Osteoblast (primary cell): ENCODE measurements at regions not wholly inside any gene's neighbourhood (a gene's known extent, or its start where the extent isn't known, plus 50 kb on each side); places are given as distances from the start of the nearest gene placed in this dataset.

Source experiments
- DNase-seq: peaks from one replicate; pipeline ENCODE4 v3.0.0; 2011; ENCODE audit warnings: low spot score, mixed read lengths; ENCODE audit not compliant: insufficient read length; ENCODE audit errors: missing footprints
- H2AFZ ChIP-seq: 2 replicates; pipeline ENCODE4 v1.6.0; 2011; ENCODE audit warnings: mild to moderate bottlenecking, low read length
- H3K27ac ChIP-seq: 2 replicates; pipeline ENCODE4 v1.5.1; 2011; ENCODE audit warnings: mild to moderate bottlenecking, low read depth, low read length, moderate library complexity
- H3K27me3 ChIP-seq: 2 replicates; pipeline ENCODE4 v1.6.0; 2012; ENCODE audit warnings: mild to moderate bottlenecking, control low read depth, inconsistent platforms, low read length, moderate library complexity; ENCODE audit not compliant: insufficient read depth
- H3K36me3 ChIP-seq: 2 replicates; pipeline ENCODE4 v1.5.1; 2011; ENCODE audit warnings: mild to moderate bottlenecking, low read length, control low read depth, moderate library complexity; ENCODE audit not compliant: insufficient read depth
- H3K4me1 ChIP-seq: 2 replicates; pipeline ENCODE4 v1.5.1; 2011; ENCODE audit warnings: mild to moderate bottlenecking, low read length, control low read depth, moderate library complexity; ENCODE audit not compliant: insufficient read depth
- H3K4me2 ChIP-seq: 2 replicates; pipeline ENCODE4 v1.6.0; 2011; ENCODE audit warnings: mild to moderate bottlenecking, low read length; ENCODE audit not compliant: insufficient read depth
- H3K4me3 ChIP-seq: fragments of 200-600 bp; sonication (generic); 3 replicates; pipeline ENCODE4 v1.5.1; 2012; ENCODE audit warnings: mild to moderate bottlenecking, low read length, inconsistent platforms; ENCODE audit not compliant: insufficient read depth
- H3K79me2 ChIP-seq: 2 replicates; pipeline ENCODE4 v1.6.0; 2012; ENCODE audit warnings: mild to moderate bottlenecking, low read length, control low read depth, inconsistent platforms; ENCODE audit not compliant: insufficient read depth
- H3K9me3 ChIP-seq: 2 replicates; pipeline ENCODE4 v1.5.1; 2011; ENCODE audit warnings: low read depth, low read length, control low read depth
- H4K20me1 ChIP-seq: 2 replicates; pipeline ENCODE4 v1.6.0; 2012; ENCODE audit warnings: mild to moderate bottlenecking, low read length, control low read depth; ENCODE audit not compliant: insufficient read depth
- TF ChIP-seq, protein P1 (sequence below): IDR thresholded peaks from 2 replicates; pipeline ENCODE4 v1.5.1; 2011; ENCODE audit warnings: mild to moderate bottlenecking, low read depth, low read length, moderate library complexity; ENCODE audit errors: extremely low read depth

DNA sequence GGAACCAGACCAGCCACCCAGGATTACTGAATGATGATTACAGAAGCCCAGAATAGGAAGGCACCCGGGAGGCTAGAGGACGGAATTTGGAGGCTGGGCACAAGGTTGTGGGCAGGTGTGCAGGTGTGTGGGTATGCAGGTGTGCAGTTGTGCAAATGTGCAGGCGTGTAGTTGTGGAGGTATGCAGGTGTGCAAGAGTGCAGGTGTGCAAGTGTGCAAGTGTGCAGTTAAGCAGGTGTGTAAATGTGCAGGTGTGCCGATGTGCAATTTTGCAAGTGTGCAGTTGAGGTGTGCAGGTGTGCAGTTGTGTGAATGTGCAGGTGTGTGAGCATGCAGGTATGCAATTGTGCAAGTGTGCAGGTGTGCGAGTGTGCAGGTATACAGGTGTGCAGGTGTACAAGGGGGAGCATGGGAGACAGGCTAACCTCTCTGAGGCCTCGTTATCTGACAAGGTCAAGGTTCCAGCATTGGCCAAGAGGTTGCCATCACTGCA, 131.8 kb downstream of the KCTD15 start:
- no peak overlapping the region for H3K27ac ChIP-seq
- no peaks in the 10 kb centered on the region for H3K27me3 ChIP-seq
- DNase-seq, result no peak
- no peaks in the 10 kb centered on the region for H3K36me3 ChIP-seq
- no peaks in the 10 kb centered on the region for H4K20me1 ChIP-seq
- no peak overlapping the region for H3K4me3 ChIP-seq
- no peaks in the 10 kb centered on the region for H3K9me3 ChIP-seq
- H3K4me2 ChIP-seq, result no peak overlapping the region
- no peaks in the 10 kb centered on the region for H3K4me1 ChIP-seq
- TF ChIP-seq, protein P1, sequence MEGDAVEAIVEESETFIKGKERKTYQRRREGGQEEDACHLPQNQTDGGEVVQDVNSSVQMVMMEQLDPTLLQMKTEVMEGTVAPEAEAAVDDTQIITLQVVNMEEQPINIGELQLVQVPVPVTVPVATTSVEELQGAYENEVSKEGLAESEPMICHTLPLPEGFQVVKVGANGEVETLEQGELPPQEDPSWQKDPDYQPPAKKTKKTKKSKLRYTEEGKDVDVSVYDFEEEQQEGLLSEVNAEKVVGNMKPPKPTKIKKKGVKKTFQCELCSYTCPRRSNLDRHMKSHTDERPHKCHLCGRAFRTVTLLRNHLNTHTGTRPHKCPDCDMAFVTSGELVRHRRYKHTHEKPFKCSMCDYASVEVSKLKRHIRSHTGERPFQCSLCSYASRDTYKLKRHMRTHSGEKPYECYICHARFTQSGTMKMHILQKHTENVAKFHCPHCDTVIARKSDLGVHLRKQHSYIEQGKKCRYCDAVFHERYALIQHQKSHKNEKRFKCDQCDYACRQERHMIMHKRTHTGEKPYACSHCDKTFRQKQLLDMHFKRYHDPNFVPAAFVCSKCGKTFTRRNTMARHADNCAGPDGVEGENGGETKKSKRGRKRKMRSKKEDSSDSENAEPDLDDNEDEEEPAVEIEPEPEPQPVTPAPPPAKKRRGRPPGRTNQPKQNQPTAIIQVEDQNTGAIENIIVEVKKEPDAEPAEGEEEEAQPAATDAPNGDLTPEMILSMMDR, result no peak
- no peak overlapping the region for H2AFZ ChIP-seq
- no peaks in the 10 kb centered on the region for H3K79me2 ChIP-seq

DNA sequence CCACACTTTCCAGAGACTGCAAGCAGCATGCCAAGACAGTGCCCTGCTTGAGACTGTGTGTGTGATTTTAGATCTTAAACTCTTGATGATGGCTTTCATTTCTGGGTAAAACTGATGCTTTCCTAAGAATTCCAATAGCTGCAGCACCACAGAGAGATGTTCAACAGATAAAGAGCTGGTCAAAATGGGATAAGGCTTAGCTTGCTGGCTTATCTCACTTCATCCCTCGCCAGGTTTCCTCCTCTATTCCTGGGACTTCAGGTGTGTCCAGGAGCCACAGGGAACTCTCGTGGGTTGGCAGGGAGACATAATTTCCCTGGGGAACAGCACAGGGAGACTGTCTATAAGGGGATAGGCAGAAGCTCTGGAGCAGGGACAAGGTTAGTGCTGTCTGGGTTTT, 137.3 kb downstream of the KCTD15 start:
- no peak overlapping the region for H2AFZ ChIP-seq
- no peaks in the 10 kb centered on the region for H3K36me3 ChIP-seq
- H3K27me3 ChIP-seq, result no peaks in the 10 kb centered on the region
- H3K27ac ChIP-seq, result no peak overlapping the region
- no peaks in the 10 kb centered on the region for H4K20me1 ChIP-seq
- no peaks in the 10 kb centered on the region for H3K9me3 ChIP-seq
- H3K79me2 ChIP-seq, result no peaks in the 10 kb centered on the region
- no peak for DNase-seq
- H3K4me2 ChIP-seq, result no peak overlapping the region
- no peak overlapping the region for H3K4me3 ChIP-seq
- TF ChIP-seq, protein P1, result no peak
- no peaks in the 10 kb centered on the region for H3K4me1 ChIP-seq

DNA sequence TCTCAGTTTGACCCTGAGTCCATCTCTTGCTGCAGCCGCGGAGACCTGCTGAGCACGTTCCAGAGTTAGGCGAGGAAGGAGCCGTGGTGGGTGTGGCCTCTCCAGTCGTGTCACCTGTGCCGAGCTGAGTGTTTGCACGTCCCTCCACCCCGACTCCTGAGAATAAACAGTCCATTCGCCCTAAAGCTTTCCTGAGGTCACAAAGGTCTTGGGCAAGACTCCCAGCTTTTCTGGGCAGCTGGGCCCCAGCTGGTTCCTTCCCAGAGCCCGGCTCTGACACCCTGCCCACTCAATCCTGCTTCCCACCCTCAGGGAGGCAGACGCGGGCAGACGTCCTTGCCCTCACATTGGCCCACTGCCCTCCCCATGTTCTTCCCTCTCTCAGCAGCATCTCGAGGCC, 142.2 kb downstream of the KCTD15 start:
- H3K4me2 ChIP-seq, result no peak overlapping the region
- no peaks in the 10 kb centered on the region for H3K27me3 ChIP-seq
- H2AFZ ChIP-seq, result no peak overlapping the region
- no peaks in the 10 kb centered on the region for H3K9me3 ChIP-seq
- H3K79me2 ChIP-seq, result no peaks in the 10 kb centered on the region
- no peak overlapping the region for H3K27ac ChIP-seq
- TF ChIP-seq, protein P1, result no peak
- no peaks in the 10 kb centered on the region for H3K36me3 ChIP-seq
- DNase-seq, result no peak
- H3K4me1 ChIP-seq, result no peaks in the 10 kb centered on the region
- H4K20me1 ChIP-seq, result no peaks in the 10 kb centered on the region
- H3K4me3 ChIP-seq, result no peak overlapping the region

DNA sequence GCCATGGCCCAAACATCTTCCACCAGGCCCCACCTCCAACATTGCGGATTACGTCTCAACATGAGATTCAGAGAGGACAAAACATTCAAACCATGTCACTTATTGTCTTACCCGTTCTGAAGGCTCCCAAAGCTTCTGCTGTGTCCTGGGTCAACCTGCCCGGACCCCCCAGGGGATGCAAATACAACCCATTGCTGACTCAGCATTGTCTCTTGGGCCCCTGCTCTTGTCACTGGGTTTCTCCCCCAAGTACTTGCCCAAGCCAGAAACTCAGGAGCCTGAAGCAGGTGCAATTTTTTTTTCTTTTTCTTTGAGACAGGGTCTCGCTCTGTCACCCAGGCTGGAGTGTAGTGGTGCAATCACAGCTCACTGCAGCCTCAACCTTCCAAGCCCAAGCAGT, 144.5 kb downstream of the KCTD15 start:
- H3K36me3 ChIP-seq, result no peaks in the 10 kb centered on the region
- H4K20me1 ChIP-seq, result no peaks in the 10 kb centered on the region
- H3K27ac ChIP-seq, result no peak overlapping the region
- no peaks in the 10 kb centered on the region for H3K4me1 ChIP-seq
- TF ChIP-seq, protein P1, result no peak
- no peak overlapping the region for H2AFZ ChIP-seq
- H3K9me3 ChIP-seq, result no peaks in the 10 kb centered on the region
- H3K4me2 ChIP-seq, result no peak overlapping the region
- no peaks in the 10 kb centered on the region for H3K79me2 ChIP-seq
- H3K4me3 ChIP-seq, result no peak overlapping the region
- no peaks in the 10 kb centered on the region for H3K27me3 ChIP-seq
- DNase-seq, result no peak
